ENCODE measurements at regions not wholly inside any gene's neighbourhood (a gene's known extent, or its start where the extent isn't known, plus 50 kb on each side); places are given as distances from the start of the nearest gene placed in this dataset.

GRCh38 chr5:13609504-13609903 is 335.0 kb downstream of the DNAH5 start:
- H3K9me3 ChIP-seq (ENCODE audit: low read length), result no peaks in the 10 kb centered on the region
- POLR2A ChIA-PET, result interaction anchor here (0.7 kb wide), 1 partner anchor 353 kb away, joined by 3 read pairs; no protein-coding TSS in a partner anchor
- no TSS peak for BruUV-seq (replicated peaks)

DNA sequence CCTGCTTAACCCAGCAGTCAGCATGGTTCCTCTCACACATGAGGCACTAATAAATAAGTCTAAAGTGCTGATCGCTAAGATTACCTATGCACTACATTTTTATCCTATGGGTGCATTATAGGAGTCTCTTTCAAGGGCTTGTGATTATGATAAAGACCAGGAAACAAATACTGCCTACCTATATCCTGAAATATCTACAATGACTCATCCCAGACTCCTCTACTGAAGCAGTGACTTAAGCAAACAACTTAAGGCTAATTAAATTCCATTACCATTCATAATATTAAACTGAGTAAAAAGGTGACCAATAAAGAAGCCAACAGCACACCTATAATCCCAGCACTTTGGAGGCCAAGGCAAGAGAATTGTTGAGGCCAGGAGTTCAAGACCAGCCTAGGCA is 338.4 kb downstream of the DNAH5 start:
- Histone ChIP-seq H2AFZ (ENCODE audit: low read length) (no peak overlapping the region), H4K20me1 (ENCODE audit: insufficient read depth, low read length) (no peaks in the 10 kb centered on the region), H3K4me1 (ENCODE audit: insufficient read depth, low read length, poor library complexity, severe bottlenecking) (no peaks in the 10 kb centered on the region), H3K27ac (ENCODE audit: low read depth, low read length, poor library complexity, severe bottlenecking) (no peak overlapping the region), H3K79me2 (ENCODE audit: insufficient read depth, low read depth, low read length) (no peaks in the 10 kb centered on the region), H3K4me3 (ENCODE audit: low read depth, low read length, poor library complexity, severe bottlenecking) (no peak overlapping the region), H3K36me3 (ENCODE audit: insufficient read depth, low read length) (no peaks in the 10 kb centered on the region), H3K9me3 (ENCODE audit: low read length) (no peaks in the 10 kb centered on the region), H3K4me2 (ENCODE audit: low read length) (no peak overlapping the region), H3K9me2 (ENCODE audit: insufficient read depth, low read length) (no peaks in the 10 kb centered on the region)
- ChIA-PET CTCF (ENCODE audit: unreplicated experiment) (no interaction called here), POLR2A (interaction anchor here (0.6 kb wide), 1 partner anchor 437 kb away, joined by 3 read pairs; no protein-coding TSS in a partner anchor)
- no peak for DNase-seq (ENCODE audit: low spot score)
- intact Hi-C loops (cut with micrococcal nuclease; ENCODE audit: unreplicated experiment), result no loop called here
- no peak for TF ChIP-seq CTCF (conservative IDR thresholded peaks at IDR 0.05; ENCODE audit: low read length)
- no peak for TF ChIP-seq EZH2phosphoT487 (IDR thresholded peaks at IDR 0.05; ENCODE audit: borderline replicate concordance, low read depth, low read length)
- no TSS peak for BruUV-seq (replicated peaks)

More at GRCh38 chr5:13609504-13609903, 335.0 kb downstream of the DNAH5 start:
- H3K36me3 ChIP-seq (ENCODE audit: insufficient read depth, low read length), result no peaks in the 10 kb centered on the region
- H3K4me3 ChIP-seq (ENCODE audit: low read depth, low read length, poor library complexity, severe bottlenecking), result no peak overlapping the region
- no peak overlapping the region for H2AFZ ChIP-seq (ENCODE audit: low read length)
- no peaks in the 10 kb centered on the region for H3K9me2 ChIP-seq (ENCODE audit: insufficient read depth, low read length)
- no peak overlapping the region for H3K4me2 ChIP-seq (ENCODE audit: low read length)
- H4K20me1 ChIP-seq (ENCODE audit: insufficient read depth, low read length), result no peaks in the 10 kb centered on the region
- TF ChIP-seq EZH2phosphoT487 (IDR thresholded peaks at IDR 0.05; ENCODE audit: borderline replicate concordance, low read depth, low read length) (no peak), CTCF (conservative IDR thresholded peaks at IDR 0.05; ENCODE audit: low read length) (no peak)
- intact Hi-C loops (cut with micrococcal nuclease; ENCODE audit: unreplicated experiment), result no loop called here
- CTCF ChIA-PET (ENCODE audit: unreplicated experiment), result no interaction called here
- DNase-seq (ENCODE audit: low spot score), result no peak
- H3K4me1 ChIP-seq (ENCODE audit: insufficient read depth, low read length, poor library complexity, severe bottlenecking), result no peaks in the 10 kb centered on the region
- no peaks in the 10 kb centered on the region for H3K79me2 ChIP-seq (ENCODE audit: insufficient read depth, low read depth, low read length)
- no peak overlapping the region for H3K27ac ChIP-seq (ENCODE audit: low read depth, low read length, poor library complexity, severe bottlenecking)

DNA sequence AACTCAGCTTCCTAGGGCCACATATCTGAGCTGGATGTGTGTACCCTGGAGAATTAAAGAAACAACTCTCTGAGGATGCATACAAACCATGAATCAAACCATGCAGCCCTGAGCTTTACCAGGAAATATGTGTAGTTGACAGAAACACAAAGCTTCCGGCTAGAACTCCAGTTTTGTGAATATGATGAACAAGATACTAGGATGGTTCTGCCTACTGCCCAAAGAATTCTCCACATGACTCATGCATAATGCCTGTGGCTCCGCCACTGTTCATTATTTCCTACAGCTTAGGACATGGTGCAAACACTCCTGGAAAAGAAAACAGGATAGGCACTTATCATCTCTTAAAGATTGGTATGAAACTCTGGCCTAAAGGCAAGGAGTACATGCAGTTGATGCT is 343.4 kb downstream of the DNAH5 start:
- ChIA-PET POLR2A (interaction anchor here (0.9 kb wide), 1 partner anchor 15 kb away, joined by 4 read pairs; no protein-coding TSS in a partner anchor), CTCF (ENCODE audit: unreplicated experiment) (no interaction called here)
- no peak overlapping the region for H2AFZ ChIP-seq (ENCODE audit: low read length)
- H3K4me3 ChIP-seq (ENCODE audit: low read depth, low read length, poor library complexity, severe bottlenecking), result no peak overlapping the region
- no peaks in the 10 kb centered on the region for H3K79me2 ChIP-seq (ENCODE audit: insufficient read depth, low read depth, low read length)
- H4K20me1 ChIP-seq (ENCODE audit: insufficient read depth, low read length), result no peaks in the 10 kb centered on the region
- H3K9me3 ChIP-seq (ENCODE audit: low read length), result no peaks in the 10 kb centered on the region
- H3K36me3 ChIP-seq (ENCODE audit: insufficient read depth, low read length), result no peaks in the 10 kb centered on the region
- BruUV-seq (replicated peaks), result no TSS peak
- no peak for TF ChIP-seq CTCF (conservative IDR thresholded peaks at IDR 0.05; ENCODE audit: low read length)
- no peak for TF ChIP-seq EZH2phosphoT487 (IDR thresholded peaks at IDR 0.05; ENCODE audit: borderline replicate concordance, low read depth, low read length)
- DNase-seq (ENCODE audit: low spot score), result no peak
- no peaks in the 10 kb centered on the region for H3K4me1 ChIP-seq (ENCODE audit: insufficient read depth, low read length, poor library complexity, severe bottlenecking)
- H3K9me2 ChIP-seq (ENCODE audit: insufficient read depth, low read length), result no peaks in the 10 kb centered on the region
- intact Hi-C loops (cut with micrococcal nuclease; ENCODE audit: unreplicated experiment), result no loop called here
- H3K4me2 ChIP-seq (ENCODE audit: low read length), result no peak overlapping the region
- H3K27ac ChIP-seq (ENCODE audit: low read depth, low read length, poor library complexity, severe bottlenecking), result no peak overlapping the region
